ENCODE measurements at regions not wholly inside any gene's neighbourhood (a gene's known extent, or its start where the extent isn't known, plus 50 kb on each side); places are given as distances from the start of the nearest gene placed in this dataset.

- no peak for TF ChIP-seq TCF7L2 (IDR thresholded peaks at IDR 0.05; ENCODE audit: borderline replicate concordance, extremely low read depth, insufficient read depth, insufficient read length)
These were observed 399.3 kb downstream of the METTL4 start (continued) for GRCh38 chr18:2171840-2172625.

- no peaks in the 10 kb centered on the region for H4K20me1 ChIP-seq (ENCODE audit: insufficient read depth)
- no peaks in the 10 kb centered on the region for H3K4me1 ChIP-seq (ENCODE audit: control insufficient read depth in 1 of 2, insufficient read depth in 2 of 2, low read length in 2 of 2)
- DNase-seq (ENCODE audit: low read depth, low spot score) (no peak), ATAC-seq (no peak)
- ChIA-PET CTCF (no interaction called here), POLR2A (no interaction called here), RAD21 (ENCODE audit: low non-redundant PET in 1 of 2, low total read pairs in 2 of 2, uncharacterized antibody in 2 of 2, unreplicated experiment in 2 of 2) (no interaction called here)
- H3K27me3 ChIP-seq (ENCODE audit: insufficient read depth, low read length), result no peaks in the 10 kb centered on the region
- no peaks in the 10 kb centered on the region for H3K79me2 ChIP-seq (ENCODE audit: insufficient read depth, low read length)
- no peak overlapping the region for H2AFZ ChIP-seq (ENCODE audit: low read depth, low read length, poor library complexity, severe bottlenecking)
- no peaks in the 10 kb centered on the region for H3K9me3 ChIP-seq (ENCODE audit: control insufficient read depth in 1 of 2, insufficient read depth in 1 of 2, low read depth in 1 of 2, low read length in 2 of 2)
- no peak overlapping the region for H3K9ac ChIP-seq (ENCODE audit: low read length)
- intact Hi-C loops (cut with micrococcal nuclease), result no loop called here
- no peaks in the 10 kb centered on the region for H3K9me2 ChIP-seq (ENCODE audit: insufficient read depth)
- no peak overlapping the region for H3K27ac ChIP-seq (ENCODE audit: low read depth, low read length)
- H3K4me2 ChIP-seq (ENCODE audit: low read length), result no peak overlapping the region
- H3K4me3 ChIP-seq (replicated peaks in 1 of 2; ENCODE audit: low read depth in 1 of 2, low read length in 2 of 2), result no peak overlapping the region
- TF ChIP-seq SRF (IDR thresholded peaks at IDR 0.05; ENCODE audit: low read depth) (no peak), ZBTB33 (IDR thresholded peaks at IDR 0.05; ENCODE audit: extremely low read depth, insufficient replicate concordance, low read length) (no peak), MAX (IDR thresholded peaks at IDR 0.05) (no peak), CTCF (IDR thresholded peaks at IDR 0.05 in 2 of 3, conservative IDR thresholded peaks at IDR 0.05 in 1 of 3; ENCODE audit: borderline replicate concordance in 1 of 3, insufficient read depth in 1 of 3, low read depth in 2 of 3, low read length in 2 of 3) (no peak), EZH2 (IDR thresholded peaks at IDR 0.05) (no peak), EGR1 (IDR thresholded peaks at IDR 0.05; ENCODE audit: low read depth) (no peak), ZFX (IDR thresholded peaks at IDR 0.05) (no peak), ZNF274 (IDR thresholded peaks at IDR 0.05; ENCODE audit: low read depth, low read length) (no peak), SP1 (IDR thresholded peaks at IDR 0.05; ENCODE audit: low read depth) (no peak), ELF1 (IDR thresholded peaks at IDR 0.05; ENCODE audit: borderline replicate concordance, low read depth) (no peak), ATF3 (IDR thresholded peaks at IDR 0.05) (no peak), RAD21 (IDR thresholded peaks at IDR 0.05; ENCODE audit: low read depth) (no peak), JUND (IDR thresholded peaks at IDR 0.05) (no peak), CEBPB (IDR thresholded peaks at IDR 0.05; ENCODE audit: low read depth) (no peak), POLR2A (IDR thresholded peaks at IDR 0.05; ENCODE audit: borderline replicate concordance, extremely low read depth, insufficient read depth, insufficient read length) (no peak), FOSL1 (IDR thresholded peaks at IDR 0.05; ENCODE audit: low read depth) (no peak)
- no TSS peak for BruUV-seq (replicated peaks)
- H3K36me3 ChIP-seq (ENCODE audit: control insufficient read depth in 1 of 2, insufficient read depth in 2 of 2, low read length in 2 of 2), result no peaks in the 10 kb centered on the region
These were observed 398.4 kb downstream of the METTL4 start for GRCh38 chr18:2172881-2173280.
